Cardiac muscle cell (in vitro differentiated cells and primary cell): ENCODE measurements at regions not wholly inside any gene's neighbourhood (a gene's known extent, or its start where the extent isn't known, plus 50 kb on each side); places are given as distances from the start of the nearest gene placed in this dataset.
A peak's percentile ranks its signal among the peaks of the same experiment; 100 is the strongest.

Source experiments
- DNase-seq, 2 donors: peaks; one replicate each; pipeline versions ENCODE4 v3.0.0 to v3.0.0-alpha.2; 2010 to 2017; ENCODE audit warnings: low read depth in 1 of 2, low spot score in 1 of 2
- H3K27ac ChIP-seq: fragments of 200-600 bp; sonication (generic); 2 replicates; pipeline ENCODE4 v1.5.1; 2016
- H3K27me3 ChIP-seq: fragments of 200-600 bp; sonication (generic); 2 replicates; pipeline ENCODE4 v1.6.0; 2016; ENCODE audit warnings: control low read depth
- H3K36me3 ChIP-seq: fragments of 200-600 bp; sonication (generic); 2 replicates; pipeline ENCODE4 v1.5.1; 2016; ENCODE audit warnings: control low read depth
- H3K4me1 ChIP-seq: fragments of 200-600 bp; sonication (generic); 2 replicates; pipeline ENCODE4 v1.8.1; 2017; ENCODE audit warnings: low read depth, mild to moderate bottlenecking, mixed run types
- H3K4me3 ChIP-seq: fragments of 200-600 bp; sonication (generic); 2 replicates; pipeline ENCODE4 v1.5.1; 2016; ENCODE audit warnings: mild to moderate bottlenecking
- H3K9me3 ChIP-seq: fragments of 200-600 bp; sonication (generic); 2 replicates; pipeline ENCODE4 v1.5.1; 2017; ENCODE audit warnings: low read depth, mild to moderate bottlenecking, control low read depth
- CTCF ChIP-seq: IDR thresholded peaks from 2 replicates; pipeline ENCODE4 v1.5.1; 2012; ENCODE audit warnings: low read depth, mild to moderate bottlenecking, low read length

- Histone ChIP-seq H3K4me3 (no peak overlapping the region), H3K36me3 (no peaks in the 10 kb centered on the region), H3K4me1 (no peaks in the 10 kb centered on the region), H3K27me3 (no peaks in the 10 kb centered on the region), H3K9me3 (no peaks in the 10 kb centered on the region), H3K27ac (no peak overlapping the region)
- TF ChIP-seq CTCF, result no peak
- no peak for DNase-seq
Measured at GRCh38 chr21:35491920-35492678, 443.0 kb upstream of the RUNX1 start.

GRCh38 chr21:35491114-35491513, 442.0 kb upstream of the RUNX1 start:
- H3K4me1 ChIP-seq, result no peaks in the 10 kb centered on the region
- no peaks in the 10 kb centered on the region for H3K27me3 ChIP-seq
- H3K27ac ChIP-seq, result no peak overlapping the region

DNA sequence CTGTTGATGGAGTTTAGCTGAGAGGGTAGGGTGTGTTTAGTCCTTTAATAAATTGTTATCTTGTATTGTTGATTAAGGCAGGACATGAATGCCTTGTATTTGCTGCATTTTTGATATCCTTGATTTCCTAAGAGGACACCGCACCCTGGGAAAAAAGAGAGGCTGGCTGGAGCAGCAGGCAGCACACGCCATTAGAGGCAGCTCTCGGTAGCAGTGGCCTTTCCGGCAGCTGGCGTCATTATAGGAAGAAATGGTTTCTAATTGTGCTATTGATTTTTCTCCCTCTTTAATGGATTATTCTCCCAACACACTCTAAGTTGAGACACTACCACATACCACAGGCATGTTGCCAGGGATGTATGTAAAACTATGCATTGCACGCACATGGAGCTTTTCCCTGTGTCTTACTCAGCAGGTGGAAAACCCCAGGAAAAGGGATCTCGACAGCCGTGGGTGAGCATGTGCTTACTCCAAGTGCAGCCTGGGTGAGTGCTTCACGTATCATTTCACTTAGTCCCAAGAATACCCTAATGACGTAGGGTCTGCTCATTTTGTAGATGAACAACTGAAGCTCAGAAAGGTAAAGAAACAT, 440.4 kb upstream of the RUNX1 start:
- no peak for DNase-seq
- Histone ChIP-seq H3K27ac (no peak overlapping the region), H3K9me3 (no peaks in the 10 kb centered on the region), H3K4me1 (no peaks in the 10 kb centered on the region), H3K36me3 (no peaks in the 10 kb centered on the region), H3K4me3 (no peak overlapping the region), H3K27me3 (peaks cover 2% of the 10 kb centered on the region)
- no peak for TF ChIP-seq CTCF

More at GRCh38 chr21:35491114-35491513, 442.0 kb upstream of the RUNX1 start:
- TF ChIP-seq CTCF, result no peak
- H3K4me3 ChIP-seq, result no peak overlapping the region
- H3K36me3 ChIP-seq, result no peaks in the 10 kb centered on the region
- peak in 1 of 2 donors; percentile 56 for DNase-seq
- H3K9me3 ChIP-seq, result no peaks in the 10 kb centered on the region

- no peaks in the 10 kb centered on the region for H3K36me3 ChIP-seq
- no peak for DNase-seq
- no peak overlapping the region for H3K27ac ChIP-seq
- peaks cover 2% of the 10 kb centered on the region for H3K27me3 ChIP-seq
- H3K4me1 ChIP-seq, result no peaks in the 10 kb centered on the region
- no peaks in the 10 kb centered on the region for H3K9me3 ChIP-seq
- no peak for TF ChIP-seq CTCF
- no peak overlapping the region for H3K4me3 ChIP-seq
Measured at GRCh38 chr21:35488946-35489345, 439.8 kb upstream of the RUNX1 start.

- H3K9me3 ChIP-seq, result no peaks in the 10 kb centered on the region
Measured at GRCh38 chr21:35485364-35485763, 436.3 kb upstream of the RUNX1 start.

More at GRCh38 chr21:35485364-35485763, 436.3 kb upstream of the RUNX1 start:
- Histone ChIP-seq H3K36me3 (no peaks in the 10 kb centered on the region), H3K27me3 (peaks cover 2% of the 10 kb centered on the region), H3K4me3 (no peak overlapping the region), H3K4me1 (no peaks in the 10 kb centered on the region), H3K27ac (no peak overlapping the region)
- DNase-seq, result no peak
- no peak for TF ChIP-seq CTCF
